ENCODE measurements at regions not wholly inside any gene's neighbourhood (a gene's known extent, or its start where the extent isn't known, plus 50 kb on each side); places are given as distances from the start of the nearest gene placed in this dataset.

DNA sequence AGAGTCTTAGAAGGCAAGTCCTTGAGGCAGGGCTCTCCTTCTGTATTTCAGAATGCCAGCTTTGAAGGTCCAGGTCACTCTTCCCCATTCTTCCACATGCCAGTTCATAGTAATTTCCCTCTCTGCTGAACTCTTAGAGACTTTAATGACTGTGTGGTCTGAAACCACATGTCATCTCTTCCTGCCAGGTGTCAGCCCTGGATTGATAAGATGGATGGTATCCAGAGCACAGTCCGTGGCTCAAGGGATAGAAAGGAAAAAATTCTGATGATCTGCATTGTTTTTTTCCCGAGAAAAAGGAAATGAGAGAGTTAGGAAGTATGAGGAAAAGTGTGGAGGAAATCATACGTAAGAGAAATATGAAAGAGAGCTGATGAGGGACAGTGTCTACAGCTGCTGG is 250.9 kb downstream of the TPBG start:
- no peaks in the 10 kb centered on the region for H3K36me3 ChIP-seq
- no peak for DNase-seq
- intact Hi-C loops (cut with DNase I): no loop called here

DNA sequence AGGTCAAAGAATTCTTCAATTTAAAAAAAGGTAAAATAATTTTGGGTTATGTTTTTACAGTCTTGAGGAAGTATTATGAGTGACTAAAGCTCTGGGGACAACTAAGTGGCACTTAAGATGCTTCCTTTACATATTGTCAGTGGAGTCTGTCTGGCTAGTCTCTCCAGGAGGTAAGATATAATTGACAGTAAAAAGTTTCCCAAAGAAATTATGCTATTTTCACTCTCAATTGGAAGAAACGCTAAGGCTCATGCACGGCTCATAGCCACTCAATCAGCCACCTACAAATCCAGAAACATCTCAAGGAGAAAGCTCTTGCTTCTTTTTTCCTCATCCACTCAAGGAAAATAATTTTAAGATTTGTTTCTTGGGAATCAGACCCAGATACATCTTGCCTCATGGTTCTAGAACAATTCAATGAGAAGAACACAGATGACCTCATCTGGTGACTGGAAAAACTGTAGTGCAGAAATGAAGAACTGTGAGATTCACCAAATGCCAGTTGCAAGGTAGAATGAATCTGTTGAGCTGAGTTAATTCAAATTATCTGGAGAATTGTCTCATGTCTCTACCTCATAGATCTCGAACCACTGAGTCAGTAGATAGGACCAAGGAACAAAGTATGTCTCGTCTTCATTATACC is 252.9 kb downstream of the TPBG start:
- intact Hi-C loops (cut with DNase I): no loop called here

More for the DNA sequence above, 250.9 kb downstream of the TPBG start:
- H3K27ac ChIP-seq: no peak overlapping the region
- ATAC-seq: no peak
- no peak for TF ChIP-seq POLR2A (IDR thresholded peaks at IDR 0.05)
- TF ChIP-seq, protein P1, sequence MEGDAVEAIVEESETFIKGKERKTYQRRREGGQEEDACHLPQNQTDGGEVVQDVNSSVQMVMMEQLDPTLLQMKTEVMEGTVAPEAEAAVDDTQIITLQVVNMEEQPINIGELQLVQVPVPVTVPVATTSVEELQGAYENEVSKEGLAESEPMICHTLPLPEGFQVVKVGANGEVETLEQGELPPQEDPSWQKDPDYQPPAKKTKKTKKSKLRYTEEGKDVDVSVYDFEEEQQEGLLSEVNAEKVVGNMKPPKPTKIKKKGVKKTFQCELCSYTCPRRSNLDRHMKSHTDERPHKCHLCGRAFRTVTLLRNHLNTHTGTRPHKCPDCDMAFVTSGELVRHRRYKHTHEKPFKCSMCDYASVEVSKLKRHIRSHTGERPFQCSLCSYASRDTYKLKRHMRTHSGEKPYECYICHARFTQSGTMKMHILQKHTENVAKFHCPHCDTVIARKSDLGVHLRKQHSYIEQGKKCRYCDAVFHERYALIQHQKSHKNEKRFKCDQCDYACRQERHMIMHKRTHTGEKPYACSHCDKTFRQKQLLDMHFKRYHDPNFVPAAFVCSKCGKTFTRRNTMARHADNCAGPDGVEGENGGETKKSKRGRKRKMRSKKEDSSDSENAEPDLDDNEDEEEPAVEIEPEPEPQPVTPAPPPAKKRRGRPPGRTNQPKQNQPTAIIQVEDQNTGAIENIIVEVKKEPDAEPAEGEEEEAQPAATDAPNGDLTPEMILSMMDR (IDR thresholded peaks at IDR 0.05): no peak
- H3K9me3 ChIP-seq: no peaks in the 10 kb centered on the region
- H3K27me3 ChIP-seq: no peaks in the 10 kb centered on the region
- H3K4me3 ChIP-seq: no peak overlapping the region
- H3K4me1 ChIP-seq: no peaks in the 10 kb centered on the region
- 29% methylated on average over 3 of the region's 3 CpGs for WGBS (ENCODE audit: insufficient coverage, low coverage, low lambda C conversion rate, missing lambda C conversion rate)

DNA sequence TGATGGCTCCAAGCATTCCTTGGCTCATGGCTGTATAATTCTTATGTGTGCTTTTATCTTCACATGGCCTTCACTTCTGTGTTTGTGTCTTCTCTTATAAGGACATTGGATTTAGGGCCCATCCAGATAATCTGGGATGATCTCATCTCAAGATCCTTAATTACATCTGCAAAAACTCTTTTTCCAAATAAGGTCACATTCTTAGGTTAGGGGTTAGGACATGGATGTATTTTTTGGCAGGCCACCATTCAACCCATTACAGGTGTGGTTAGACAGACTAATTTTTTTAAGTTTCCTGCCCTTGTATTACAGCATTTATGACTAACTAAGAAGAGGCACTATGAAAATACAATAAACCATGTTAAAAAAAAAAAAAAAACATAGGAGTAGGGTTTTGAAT is 254.0 kb downstream of the TPBG start:
- Histone ChIP-seq H3K36me3 (no peaks in the 10 kb centered on the region), H3K27me3 (no peaks in the 10 kb centered on the region), H3K9me3 (no peaks in the 10 kb centered on the region), H3K4me3 (no peak overlapping the region), H3K4me1 (no peaks in the 10 kb centered on the region), H3K27ac (no peak overlapping the region)
- no peak for TF ChIP-seq POLR2A (IDR thresholded peaks at IDR 0.05)
- TF ChIP-seq, protein P1 (IDR thresholded peaks at IDR 0.05): no peak
- intact Hi-C loops (cut with DNase I): no loop called here
- no peak for ATAC-seq
- no peak for DNase-seq

More for the DNA sequence above, 252.9 kb downstream of the TPBG start:
- no peak for DNase-seq
- H3K4me3 ChIP-seq: no peak overlapping the region
- WGBS (ENCODE audit: insufficient coverage, low coverage, low lambda C conversion rate, missing lambda C conversion rate): 54% methylated on average over 4 of the region's 4 CpGs
- no peak for ATAC-seq
- H3K36me3 ChIP-seq: no peaks in the 10 kb centered on the region
- H3K27me3 ChIP-seq: no peaks in the 10 kb centered on the region
- no peak overlapping the region for H3K27ac ChIP-seq
- H3K4me1 ChIP-seq: no peaks in the 10 kb centered on the region
- TF ChIP-seq POLR2A (IDR thresholded peaks at IDR 0.05): no peak
- TF ChIP-seq, protein P1 (IDR thresholded peaks at IDR 0.05): no peak
- no peaks in the 10 kb centered on the region for H3K9me3 ChIP-seq

DNA sequence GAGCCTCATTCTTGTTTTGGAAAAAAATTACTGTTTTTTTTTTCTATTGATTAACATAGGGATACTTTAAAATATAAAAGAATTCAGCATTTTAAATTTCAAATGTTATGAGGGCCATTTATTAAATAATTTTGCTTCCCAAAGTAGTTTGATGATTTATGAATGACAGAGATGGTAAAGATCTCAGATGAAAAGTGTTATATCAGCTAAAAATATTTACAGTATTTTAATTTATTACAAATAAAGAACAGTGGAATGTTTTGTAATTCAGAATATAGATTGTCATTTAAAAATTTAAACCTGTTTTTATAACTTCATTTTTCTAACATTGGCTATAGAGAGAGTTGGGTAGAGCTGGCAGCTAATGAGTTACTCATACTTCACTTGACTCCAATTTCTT is 256.0 kb downstream of the TPBG start:
- no peak for TF ChIP-seq POLR2A (IDR thresholded peaks at IDR 0.05)
- TF ChIP-seq, protein P1 (IDR thresholded peaks at IDR 0.05): no peak
- H3K4me3 ChIP-seq: no peak overlapping the region
- no peaks in the 10 kb centered on the region for H3K9me3 ChIP-seq
- no peaks in the 10 kb centered on the region for H3K27me3 ChIP-seq
- no peaks in the 10 kb centered on the region for H3K4me1 ChIP-seq
- intact Hi-C loops (cut with DNase I): no loop called here
- DNase-seq: no peak
- H3K27ac ChIP-seq: no peak overlapping the region
- H3K36me3 ChIP-seq: no peaks in the 10 kb centered on the region
- ATAC-seq: no peak

DNA sequence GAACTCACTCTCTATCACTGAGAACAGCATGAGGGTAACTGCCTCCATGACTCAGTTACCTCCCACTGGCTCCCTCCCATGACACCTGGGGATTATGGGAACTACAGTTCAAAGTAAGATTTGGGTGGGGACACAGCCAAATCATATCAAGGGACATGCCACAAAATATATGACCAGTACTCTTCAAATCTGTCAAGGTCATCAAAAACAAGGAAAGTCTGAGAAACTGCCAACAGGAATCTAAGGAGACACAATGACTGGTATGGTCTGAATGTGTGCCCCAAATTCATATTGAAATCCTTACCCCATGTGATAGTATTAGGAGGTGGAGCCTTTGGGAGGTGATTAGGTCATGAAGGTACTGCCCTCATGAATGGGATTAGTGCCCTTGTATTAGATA is 258.8 kb downstream of the TPBG start:
- no peak overlapping the region for H3K27ac ChIP-seq
- no peak overlapping the region for H3K4me3 ChIP-seq
- H3K36me3 ChIP-seq: no peaks in the 10 kb centered on the region
- no peak for TF ChIP-seq POLR2A (IDR thresholded peaks at IDR 0.05)
- TF ChIP-seq, protein P1 (IDR thresholded peaks at IDR 0.05): no peak
- no peaks in the 10 kb centered on the region for H3K9me3 ChIP-seq
- DNase-seq: no peak
- no peaks in the 10 kb centered on the region for H3K27me3 ChIP-seq
- no peak for ATAC-seq
- intact Hi-C loops (cut with DNase I): no loop called here
- H3K4me1 ChIP-seq: no peaks in the 10 kb centered on the region

Data from right lobe of liver (tissue), 6 donors.